ENCODE measurements at regions not wholly inside any gene's neighbourhood (a gene's known extent, or its start where the extent isn't known, plus 50 kb on each side); places are given as distances from the start of the nearest gene placed in this dataset.
"Not testable (repeated sequence)": the region's sequence is repeated elsewhere in the genome, so short reads cannot be mapped to it uniquely, and the experiment has no call there.

DNA sequence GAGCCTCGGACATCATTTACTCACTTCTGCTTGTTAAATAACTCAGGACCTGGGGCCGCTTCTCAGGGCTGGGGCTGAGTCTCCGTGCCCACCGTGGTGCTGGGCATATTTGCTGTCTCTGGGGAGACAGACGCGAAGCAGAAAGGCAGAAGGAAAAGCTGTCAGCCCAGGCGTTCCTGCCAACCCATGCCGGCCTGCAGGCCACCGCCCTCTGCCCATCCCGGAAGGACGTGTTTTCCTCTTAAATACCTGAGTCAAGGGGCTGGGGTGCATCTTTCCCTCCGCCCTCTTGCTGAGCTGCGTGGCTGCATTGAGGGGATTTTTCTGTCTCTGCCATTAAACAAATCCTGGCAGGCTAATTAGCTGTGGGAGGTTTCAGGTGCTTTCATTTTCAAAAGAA is 65.3 kb upstream of the SFSWAP start:
- TF ChIP-seq CTCF, POLR2A (IDR thresholded peaks at IDR 0.05): not testable (repeated sequence)

Measured in uterus (tissue), 2 donors.